ENCODE measurements at regions not wholly inside any gene's neighbourhood (a gene's known extent, or its start where the extent isn't known, plus 50 kb on each side); places are given as distances from the start of the nearest gene placed in this dataset.

DNA sequence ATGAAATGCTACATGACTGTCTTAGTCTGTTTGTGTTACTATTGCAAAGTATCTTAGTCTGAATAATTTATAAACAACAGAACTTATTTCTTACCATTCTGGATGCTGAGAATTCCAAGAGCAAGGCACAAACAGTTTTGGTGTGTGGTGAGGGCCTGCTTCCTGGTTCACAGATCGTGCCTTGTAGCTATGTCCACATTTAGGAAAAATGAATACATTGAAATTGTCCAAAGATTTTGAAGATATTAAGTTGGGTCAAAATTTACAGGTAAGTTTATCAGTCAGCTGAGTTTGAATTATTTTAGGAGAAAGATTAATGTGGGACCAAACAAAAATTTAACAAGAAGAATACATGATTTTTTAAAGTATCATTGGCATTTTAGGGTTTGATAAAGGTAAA is 293.5 kb downstream of the LTN1 start:
- Histone ChIP-seq H3K4me2 (ENCODE audit: low read length, poor library complexity, severe bottlenecking) (no peak overlapping the region), H3K9me3 (ENCODE audit: control insufficient read depth, low read length) (peaks cover 15% of the 10 kb centered on the region), H3K4ac (ENCODE audit: low read depth in 1 of 2, low read length in 2 of 2) (no peak overlapping the region), H3K27me3 (ENCODE audit: control insufficient read depth in 1 of 2, insufficient read depth in 1 of 2, low read length in 2 of 2) (no peaks in the 10 kb centered on the region), H3K4me3 (ENCODE audit: insufficient read depth in 1 of 2, low read depth in 1 of 2, low read length in 2 of 2) (no peak overlapping the region), H2BK5ac (ENCODE audit: low read depth, low read length, poor library complexity, severe bottlenecking) (no peak overlapping the region), H2AFZ (ENCODE audit: low read depth, low read length) (no peak overlapping the region), H3K27ac (ENCODE audit: low read length, poor library complexity, severe bottlenecking) (no peak overlapping the region), H4K91ac (ENCODE audit: low read length) (no peak overlapping the region), H3K18ac (ENCODE audit: low read depth in 1 of 2, low read length in 2 of 2) (no peak overlapping the region), H3K9ac (ENCODE audit: low read length) (no peak overlapping the region), H2BK120ac (ENCODE audit: low read depth, low read length) (no peak overlapping the region), H2AK5ac (ENCODE audit: low read length, severe bottlenecking) (no peak overlapping the region), H2BK12ac (ENCODE audit: low read length in 2 of 2) (no peak overlapping the region), H3K4me1 (ENCODE audit: control insufficient read depth, insufficient read depth, low read depth, low read length) (no peaks in the 10 kb centered on the region), H2BK15ac (ENCODE audit: low read depth, poor library complexity, severe bottlenecking) (no peak overlapping the region), H3K36me3 (ENCODE audit: control insufficient read depth in 1 of 2, insufficient read depth in 2 of 2, low read depth in 1 of 2, low read length in 2 of 2) (no peaks in the 10 kb centered on the region), H3K79me1 (replicated peaks; ENCODE audit: low read length, poor library complexity, severe bottlenecking) (no peaks in the 10 kb centered on the region), H3K14ac (ENCODE audit: low read length in 2 of 2) (no peak overlapping the region), H3K23ac (ENCODE audit: low read length in 2 of 2) (no peak overlapping the region), H4K8ac (ENCODE audit: low read length) (no peak overlapping the region)
- 55% methylated on average over 1 of the region's 1 CpG for WGBS
- DNase-seq, result no peak

- no peak overlapping the region for H2AFZ ChIP-seq (ENCODE audit: low read depth, low read length)
- no peak overlapping the region for H3K23ac ChIP-seq (ENCODE audit: low read length in 2 of 2)
- H4K8ac ChIP-seq (ENCODE audit: low read length), result no peak overlapping the region
- H3K14ac ChIP-seq (ENCODE audit: low read length in 2 of 2), result no peak overlapping the region
- no peaks in the 10 kb centered on the region for H3K4me1 ChIP-seq (ENCODE audit: control insufficient read depth, insufficient read depth, low read depth, low read length)
- no peak overlapping the region for H3K9ac ChIP-seq (ENCODE audit: low read length)
- no peak overlapping the region for H4K91ac ChIP-seq (ENCODE audit: low read length)
- no peak overlapping the region for H2BK5ac ChIP-seq (ENCODE audit: low read depth, low read length, poor library complexity, severe bottlenecking)
- H3K18ac ChIP-seq (ENCODE audit: low read depth in 1 of 2, low read length in 2 of 2), result no peak overlapping the region
- H2AK5ac ChIP-seq (ENCODE audit: low read length, severe bottlenecking), result no peak overlapping the region
- no peaks in the 10 kb centered on the region for H3K79me1 ChIP-seq (replicated peaks; ENCODE audit: low read length, poor library complexity, severe bottlenecking)
- H2BK15ac ChIP-seq (ENCODE audit: low read depth, poor library complexity, severe bottlenecking), result no peak overlapping the region
- H2BK120ac ChIP-seq (ENCODE audit: low read depth, low read length), result no peak overlapping the region
- H3K4ac ChIP-seq (ENCODE audit: low read depth in 1 of 2, low read length in 2 of 2), result no peak overlapping the region
- H3K4me3 ChIP-seq (ENCODE audit: insufficient read depth in 1 of 2, low read depth in 1 of 2, low read length in 2 of 2), result no peak overlapping the region
- H3K4me2 ChIP-seq (ENCODE audit: low read length, poor library complexity, severe bottlenecking), result no peak overlapping the region
- no peak for DNase-seq
- H3K27me3 ChIP-seq (ENCODE audit: control insufficient read depth in 1 of 2, insufficient read depth in 1 of 2, low read length in 2 of 2), result no peaks in the 10 kb centered on the region
- H2BK12ac ChIP-seq (ENCODE audit: low read length in 2 of 2), result no peak overlapping the region
- no peaks in the 10 kb centered on the region for H3K36me3 ChIP-seq (ENCODE audit: control insufficient read depth in 1 of 2, insufficient read depth in 2 of 2, low read depth in 1 of 2, low read length in 2 of 2)
- WGBS, result 89% methylated on average over 2 of the region's 2 CpGs
- H3K9me3 ChIP-seq (ENCODE audit: control insufficient read depth, low read length), result peaks cover 7% of the 10 kb centered on the region
- no peak overlapping the region for H3K27ac ChIP-seq (ENCODE audit: low read length, poor library complexity, severe bottlenecking)
Measured at GRCh38 chr21:28696844-28697410, 295.8 kb downstream of the LTN1 start.

- Histone ChIP-seq H2BK120ac (ENCODE audit: low read depth, low read length) (no peak overlapping the region), H3K27ac (ENCODE audit: low read length, poor library complexity, severe bottlenecking) (no peak overlapping the region)
Measured at GRCh38 chr21:28693476-28693875, 299.2 kb downstream of the LTN1 start.

DNA sequence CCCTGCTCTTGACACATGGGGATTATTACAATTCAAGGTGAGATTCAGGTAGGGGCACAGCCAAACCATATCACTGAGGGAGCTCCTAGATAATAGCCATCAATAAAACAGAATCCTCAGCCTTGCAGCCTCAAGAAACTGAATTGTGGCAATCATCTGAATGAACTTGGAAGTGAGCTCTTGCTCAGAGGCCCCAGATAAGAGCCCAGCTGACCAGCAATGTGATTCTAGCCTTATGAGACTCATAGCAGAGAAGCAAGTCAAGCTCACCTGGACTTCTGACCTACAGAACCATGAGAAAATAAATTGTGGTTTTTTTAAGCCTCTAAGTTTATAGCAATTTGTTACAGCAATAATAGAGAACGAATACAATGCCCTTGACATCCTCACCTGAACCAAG is 302.5 kb downstream of the LTN1 start:
- Histone ChIP-seq H3K18ac (ENCODE audit: low read depth in 1 of 2, low read length in 2 of 2) (no peak overlapping the region), H3K4me1 (ENCODE audit: control insufficient read depth, insufficient read depth, low read depth, low read length) (no peaks in the 10 kb centered on the region), H2BK12ac (ENCODE audit: low read length in 2 of 2) (no peak overlapping the region), H2BK120ac (ENCODE audit: low read depth, low read length) (no peak overlapping the region), H2BK5ac (ENCODE audit: low read depth, low read length, poor library complexity, severe bottlenecking) (no peak overlapping the region), H3K4me3 (ENCODE audit: insufficient read depth in 1 of 2, low read depth in 1 of 2, low read length in 2 of 2) (no peak overlapping the region), H2AK5ac (ENCODE audit: low read length, severe bottlenecking) (no peak overlapping the region), H3K27ac (ENCODE audit: low read length, poor library complexity, severe bottlenecking) (no peak overlapping the region), H3K27me3 (ENCODE audit: control insufficient read depth in 1 of 2, insufficient read depth in 1 of 2, low read length in 2 of 2) (no peaks in the 10 kb centered on the region), H3K36me3 (ENCODE audit: control insufficient read depth in 1 of 2, insufficient read depth in 2 of 2, low read depth in 1 of 2, low read length in 2 of 2) (no peaks in the 10 kb centered on the region), H3K9me3 (ENCODE audit: control insufficient read depth, low read length) (no peaks in the 10 kb centered on the region), H3K4ac (ENCODE audit: low read depth in 1 of 2, low read length in 2 of 2) (no peak overlapping the region), H3K9ac (ENCODE audit: low read length) (no peak overlapping the region), H3K23ac (ENCODE audit: low read length in 2 of 2) (no peak overlapping the region), H3K79me1 (replicated peaks; ENCODE audit: low read length, poor library complexity, severe bottlenecking) (no peaks in the 10 kb centered on the region), H2BK15ac (ENCODE audit: low read depth, poor library complexity, severe bottlenecking) (no peak overlapping the region), H3K14ac (ENCODE audit: low read length in 2 of 2) (no peak overlapping the region), H2AFZ (ENCODE audit: low read depth, low read length) (no peak overlapping the region), H4K91ac (ENCODE audit: low read length) (no peak overlapping the region), H4K8ac (ENCODE audit: low read length) (no peak overlapping the region), H3K4me2 (ENCODE audit: low read length, poor library complexity, severe bottlenecking) (no peak overlapping the region)
- no peak for DNase-seq
- 77% methylated on average over 1 of the region's 1 CpG for WGBS

More at GRCh38 chr21:28693476-28693875, 299.2 kb downstream of the LTN1 start:
- Histone ChIP-seq H2BK12ac (ENCODE audit: low read length in 2 of 2) (no peak overlapping the region), H3K14ac (ENCODE audit: low read length in 2 of 2) (no peak overlapping the region), H3K23ac (ENCODE audit: low read length in 2 of 2) (no peak overlapping the region), H3K9me3 (ENCODE audit: control insufficient read depth, low read length) (no peaks in the 10 kb centered on the region), H4K8ac (ENCODE audit: low read length) (no peak overlapping the region), H3K36me3 (ENCODE audit: control insufficient read depth in 1 of 2, insufficient read depth in 2 of 2, low read depth in 1 of 2, low read length in 2 of 2) (no peaks in the 10 kb centered on the region), H2AK5ac (ENCODE audit: low read length, severe bottlenecking) (no peak overlapping the region), H4K91ac (ENCODE audit: low read length) (no peak overlapping the region), H2AFZ (ENCODE audit: low read depth, low read length) (no peak overlapping the region), H3K18ac (ENCODE audit: low read depth in 1 of 2, low read length in 2 of 2) (no peak overlapping the region), H3K9ac (ENCODE audit: low read length) (no peak overlapping the region), H3K4ac (ENCODE audit: low read depth in 1 of 2, low read length in 2 of 2) (no peak overlapping the region), H3K4me2 (ENCODE audit: low read length, poor library complexity, severe bottlenecking) (no peak overlapping the region), H3K4me1 (ENCODE audit: control insufficient read depth, insufficient read depth, low read depth, low read length) (no peaks in the 10 kb centered on the region), H3K4me3 (ENCODE audit: insufficient read depth in 1 of 2, low read depth in 1 of 2, low read length in 2 of 2) (no peak overlapping the region), H2BK15ac (ENCODE audit: low read depth, poor library complexity, severe bottlenecking) (no peak overlapping the region), H3K79me1 (replicated peaks; ENCODE audit: low read length, poor library complexity, severe bottlenecking) (no peaks in the 10 kb centered on the region), H3K27me3 (ENCODE audit: control insufficient read depth in 1 of 2, insufficient read depth in 1 of 2, low read length in 2 of 2) (no peaks in the 10 kb centered on the region), H2BK5ac (ENCODE audit: low read depth, low read length, poor library complexity, severe bottlenecking) (no peak overlapping the region)
- 100% methylated on average over 2 of the region's 2 CpGs for WGBS
- no peak for DNase-seq
